GM21515 (cell line): ENCODE measurements at regions not wholly inside any gene's neighbourhood (a gene's known extent, or its start where the extent isn't known, plus 50 kb on each side); places are given as distances from the start of the nearest gene placed in this dataset.
"Not testable (repeated sequence)": the region's sequence is repeated elsewhere in the genome, so short reads cannot be mapped to it uniquely, and the experiment has no call there.

ENCODE experiments used
- ATAC-seq: cut with Tn5 transposase; IDR thresholded peaks from one replicate; pipeline ENCODE4 v1.9.1; 2021; ENCODE audit not compliant: unreplicated experiment

DNA sequence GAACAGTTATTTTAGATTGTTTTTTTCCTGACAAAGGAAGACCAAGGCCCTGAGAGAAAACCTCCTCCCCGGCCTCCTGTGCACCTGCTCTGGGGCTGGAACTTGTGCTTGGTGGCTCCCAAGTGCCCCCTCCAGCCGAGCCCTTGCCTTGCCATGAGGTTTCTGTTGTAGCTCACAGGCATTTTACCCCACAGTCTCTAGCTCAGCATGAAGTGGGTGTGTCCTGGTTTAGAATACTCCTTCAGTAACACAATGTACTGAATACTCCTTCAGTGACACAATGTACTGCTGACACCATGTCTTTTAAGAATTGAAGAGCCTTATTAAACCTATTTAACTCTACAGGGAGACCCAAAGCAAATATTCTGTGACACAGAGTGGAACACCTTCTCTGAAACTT is 116.1 kb downstream of the OR4M2 start:
- not testable (repeated sequence) for ATAC-seq

GRCh38 chr15:22200417-22200816 is 120.1 kb downstream of the OR4M2 start:
- ATAC-seq = not testable (repeated sequence)

DNA sequence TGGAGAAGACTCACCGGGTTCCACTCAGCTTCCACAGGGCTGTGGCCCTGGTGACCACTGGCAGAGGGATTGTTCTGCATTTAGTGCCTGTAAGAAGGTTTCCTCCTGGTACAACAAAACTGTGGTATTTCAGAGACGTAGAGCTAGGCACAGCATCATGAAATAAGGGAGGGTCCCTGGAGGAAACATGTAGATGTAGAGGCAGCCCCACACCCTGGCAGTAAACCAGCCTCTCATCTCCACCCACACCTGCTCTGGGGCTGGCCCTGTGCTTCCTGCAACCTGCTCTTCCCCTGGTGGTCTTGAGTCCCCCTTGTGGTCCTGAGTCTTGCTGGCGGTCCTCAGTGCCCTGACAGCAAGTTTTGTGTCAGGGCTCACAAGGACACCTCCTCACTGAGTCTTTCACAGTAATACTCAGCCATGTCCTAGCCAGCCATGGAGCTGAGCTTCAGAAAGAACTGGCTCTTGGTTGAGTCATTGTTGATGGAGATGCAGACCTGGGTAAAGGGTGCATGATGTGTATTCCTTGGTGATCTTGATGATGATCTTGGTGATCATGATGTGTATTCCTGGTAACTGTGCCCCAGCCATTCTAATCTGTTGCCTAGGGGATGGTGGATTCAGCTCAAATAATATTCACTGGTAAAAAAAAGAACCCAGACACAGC is 121.8 kb downstream of the OR4M2 start:
- ATAC-seq = not testable (repeated sequence)

DNA sequence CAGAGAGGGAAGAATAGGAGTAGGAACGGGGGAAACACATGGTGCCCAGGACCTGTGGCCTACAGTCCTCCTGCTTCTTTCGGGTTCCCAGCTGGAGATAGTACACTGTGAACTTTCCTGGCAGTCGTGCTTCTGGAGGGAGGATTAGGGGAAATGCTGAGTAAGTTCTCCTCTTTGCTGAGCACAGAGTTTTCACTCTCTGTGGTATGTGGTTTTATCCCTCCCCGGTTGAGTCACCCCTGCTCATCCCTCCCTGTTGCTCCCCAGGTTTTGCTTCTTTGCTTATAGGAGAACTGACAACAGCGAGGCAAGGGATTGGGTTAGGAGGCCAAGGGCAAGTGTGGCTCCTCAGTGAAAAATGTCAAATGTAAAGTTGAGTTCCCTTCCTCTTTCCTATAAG is 122.9 kb downstream of the OR4M2 start:
- not testable (repeated sequence) for ATAC-seq

DNA sequence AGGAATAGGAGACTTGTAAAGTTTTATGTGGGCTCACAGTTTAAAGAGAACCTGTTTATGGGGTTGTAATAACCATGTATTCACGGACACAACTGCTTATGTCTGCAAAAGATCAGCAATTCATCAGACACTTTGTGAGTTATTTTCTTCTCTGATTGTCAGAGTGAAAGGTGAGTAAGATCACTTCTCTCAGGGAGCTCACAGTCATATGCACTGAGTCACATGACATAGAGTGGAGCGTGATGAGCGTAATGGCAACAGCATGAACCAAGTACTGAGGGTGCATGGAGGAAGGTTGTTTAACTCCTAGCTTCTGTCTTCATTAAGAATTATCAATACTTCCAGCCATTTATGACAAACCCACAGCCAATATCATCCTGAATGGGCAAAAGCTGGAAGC is 128.8 kb downstream of the OR4M2 start:
- ATAC-seq = not testable (repeated sequence)

DNA sequence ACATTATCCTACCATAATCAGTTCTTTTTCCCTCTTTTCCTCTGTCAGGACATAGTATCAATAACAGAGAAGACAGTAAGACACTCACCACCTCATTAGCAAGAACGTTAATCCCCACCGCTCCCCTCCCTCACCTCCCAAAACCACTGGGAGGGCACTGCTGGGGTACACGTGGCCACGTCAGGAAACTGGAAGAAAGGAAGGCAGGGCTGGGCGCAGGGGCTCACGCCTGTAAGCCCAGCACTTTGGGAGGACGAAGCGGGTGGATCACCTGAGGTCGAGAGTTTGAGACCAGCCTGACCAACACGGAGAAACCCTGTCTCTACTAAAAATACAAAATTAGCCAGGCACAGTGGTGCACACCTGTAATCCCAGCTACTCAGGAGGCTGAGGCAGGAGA is 142.3 kb downstream of the OR4M2 start:
- not testable (repeated sequence) for ATAC-seq

- no peak for ATAC-seq
These were observed 143.9 kb downstream of the OR4M2 start for GRCh38 chr15:22224241-22224671.

GRCh38 chr15:22224961-22225360 is 144.6 kb downstream of the OR4M2 start:
- ATAC-seq = not testable (repeated sequence)

DNA sequence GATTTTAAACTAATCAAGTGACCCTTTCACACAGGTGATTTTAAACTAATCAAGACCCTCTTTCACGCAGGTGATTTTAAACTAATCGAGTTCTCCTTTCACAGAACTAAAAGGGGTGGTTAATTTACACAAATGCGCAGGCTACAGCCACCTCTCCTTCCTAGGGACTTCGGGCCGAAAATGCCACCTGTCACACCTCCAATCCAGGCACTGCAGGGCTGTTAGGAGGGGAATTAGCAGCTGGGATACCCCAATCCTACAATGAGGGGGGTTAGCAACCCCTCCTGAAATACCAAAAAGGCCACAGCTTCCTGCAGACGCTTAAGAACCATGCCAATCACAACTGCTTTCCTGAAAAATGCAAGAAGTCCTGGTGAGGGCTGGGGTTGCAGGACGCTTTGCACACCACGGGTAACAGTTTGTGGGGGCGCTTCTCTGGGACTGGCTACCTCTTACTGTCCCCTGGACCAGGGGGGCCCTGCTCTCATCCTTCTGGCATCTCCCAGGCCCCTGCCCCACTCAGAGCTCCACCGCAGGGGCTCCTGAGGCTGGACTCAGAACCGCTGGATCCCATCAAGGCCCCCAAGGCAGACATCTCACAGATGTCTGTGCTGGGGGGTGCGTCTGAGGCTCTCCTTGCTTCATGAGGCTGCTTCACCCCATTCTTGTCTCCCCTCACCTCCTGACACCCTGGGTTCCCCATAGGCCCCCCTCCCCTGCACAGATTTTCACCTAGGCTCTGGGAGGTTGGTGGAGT is 145.9 kb downstream of the OR4M2 start:
- ATAC-seq = no peak

GRCh38 chr15:22227411-22228100 is 147.2 kb downstream of the OR4M2 start:
- ATAC-seq = no peak

- ATAC-seq = no peak
These were observed 147.9 kb downstream of the OR4M2 start for GRCh38 chr15:22228101-22228762.

- ATAC-seq = no peak
These were observed 149.9 kb downstream of the OR4M2 start for GRCh38 chr15:22229990-22230819.

- ATAC-seq = no peak
These were observed 151.3 kb downstream of the OR4M2 start for GRCh38 chr15:22231603-22232002.

- ATAC-seq = no peak
These were observed 152.3 kb downstream of the OR4M2 start for GRCh38 chr15:22232675-22233074.

- not testable (repeated sequence) for ATAC-seq
These were observed 155.1 kb downstream of the OR4M2 start for GRCh38 chr15:22235261-22235930.

- no peak for ATAC-seq
These were observed 156.1 kb downstream of the OR4M2 start for GRCh38 chr15:22236469-22236868.

- ATAC-seq = no peak
These were observed 157.6 kb downstream of the OR4M2 start for GRCh38 chr15:22237891-22238275.

DNA sequence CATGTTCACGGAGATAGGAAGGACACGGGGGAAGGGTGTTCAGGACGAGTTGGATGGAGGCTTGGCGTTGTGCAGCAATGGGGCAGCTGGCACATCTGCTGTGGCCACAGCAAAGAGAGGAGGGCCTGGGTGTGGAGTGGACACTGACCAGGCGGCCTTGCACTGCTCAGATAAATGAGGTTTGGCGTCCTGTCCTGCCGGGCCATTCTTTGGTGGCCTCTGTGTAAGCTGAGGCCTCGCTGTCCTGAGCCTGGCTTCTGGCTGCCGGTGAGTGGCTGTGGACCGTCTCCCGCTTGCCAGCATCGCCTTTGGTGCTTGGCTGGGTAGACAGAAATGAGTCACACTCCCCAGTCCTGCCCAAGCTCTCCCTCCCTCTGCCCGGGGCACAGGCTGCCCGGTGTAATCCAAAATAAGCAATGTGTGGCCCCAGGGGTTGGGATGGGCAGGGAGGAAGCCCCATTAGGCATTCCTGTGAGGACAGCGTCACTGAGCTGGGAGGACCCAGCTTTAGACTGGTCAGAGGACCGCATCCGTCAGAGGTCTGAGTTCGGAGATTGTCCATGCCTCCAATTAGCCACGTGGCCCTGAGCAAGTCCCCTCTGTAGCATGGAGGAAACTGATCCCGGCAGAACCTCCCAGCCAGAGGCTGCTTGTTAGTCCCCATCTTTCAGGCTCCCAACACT is 158.1 kb downstream of the OR4M2 start:
- ATAC-seq = not testable (repeated sequence)
